A673 (cell line): ENCODE measurements at regions not wholly inside any gene's neighbourhood (a gene's known extent, or its start where the extent isn't known, plus 50 kb on each side); places are given as distances from the start of the nearest gene placed in this dataset.

ENCODE experiments used
- BruUV-seq: library from RNA; stranded (reverse); fragments of 400-500 nt; replicated peaks from 2 replicates; lab custom pipeline; 2021; lab: Mats Ljungman, UMichigan
- CTCF ChIA-PET: fragments of 300-600 bp; sonication (Branson Sonifier 250); formaldehyde crosslinking; loops from one replicate; lab custom pipeline; 2022; ENCODE audit warnings: antibody characterized with exemption; lab: Charles Lee
- POLR2A ChIA-PET: fragments of 300-600 bp; sonication (Branson Sonifier 250); formaldehyde crosslinking; loops from one replicate; lab custom pipeline; 2022; ENCODE audit warnings: antibody characterized with exemption; ENCODE audit not compliant: low non-redundant PET; lab: Charles Lee
- DNase-seq: peaks from one replicate; pipeline ENCODE4 v3.0.0-alpha.2; 2015; ENCODE audit warnings: low spot score
- H3K27ac ChIP-seq: fragments of 200-600 bp; sonication (generic); 2 replicates; pipeline ENCODE4 v1.5.1; 2016; ENCODE audit warnings: mixed run types, low read depth, mild to moderate bottlenecking, mixed read lengths, antibody characterized with exemption, low read length; ENCODE audit not compliant: poor library complexity, severe bottlenecking
- H3K27me3 ChIP-seq: fragments of 200-600 bp; sonication (generic); replicated peaks from 2 replicates; pipeline ENCODE4 v1.6.1; 2017; ENCODE audit warnings: mixed run types, low read depth, mild to moderate bottlenecking, mixed read lengths, antibody characterized with exemption, low read length; ENCODE audit not compliant: insufficient read depth, poor library complexity
- H3K36me3 ChIP-seq: fragments of 200-600 bp; sonication (generic); 2 replicates; pipeline ENCODE4 v1.6.1; 2016; ENCODE audit warnings: mixed run types, mild to moderate bottlenecking, mixed read lengths, antibody characterized with exemption, low read length; ENCODE audit not compliant: insufficient read depth, poor library complexity, severe bottlenecking
- H3K4me1 ChIP-seq: fragments of 200-600 bp; sonication (generic); 2 replicates; pipeline ENCODE4 v1.6.1; 2017; ENCODE audit warnings: mixed run types, mild to moderate bottlenecking, mixed read lengths, antibody characterized with exemption, low read length; ENCODE audit not compliant: insufficient read depth, poor library complexity, severe bottlenecking
- H3K4me3 ChIP-seq: fragments of 200-600 bp; sonication (generic); 2 replicates; pipeline ENCODE4 v1.5.1; 2016; ENCODE audit warnings: low read depth, mixed run types, mild to moderate bottlenecking, mixed read lengths, low read length; ENCODE audit not compliant: poor library complexity, severe bottlenecking
- H3K9me3 ChIP-seq: fragments of 200-600 bp; sonication (generic); 2 replicates; pipeline ENCODE4 v1.6.1; 2016; ENCODE audit warnings: mixed run types, low read depth, mild to moderate bottlenecking, mixed read lengths, antibody characterized with exemption, low read length; ENCODE audit not compliant: poor library complexity, severe bottlenecking
- EZH2 ChIP-seq: fragments of 200-600 bp; sonication (generic); IDR thresholded peaks from 2 replicates; pipeline ENCODE4 v1.6.1; 2017; ENCODE audit warnings: borderline replicate concordance, low read depth, mild to moderate bottlenecking, mixed read lengths, antibody characterized with exemption, low read length; ENCODE audit not compliant: poor library complexity, severe bottlenecking
- intact Hi-C: fragments of 100-400 bp; cut with micrococcal nuclease; formaldehyde crosslinking; loops from one replicate; pipeline ENCODE4 v1.10.0; 2022; ENCODE audit not compliant: unreplicated experiment
- TF ChIP-seq, protein P1 (sequence below): fragments of 300-800, 200-600 bp; sonication (generic); conservative IDR thresholded peaks from 2 replicates; pipeline ENCODE4 v1.5.1; 2017; ENCODE audit warnings: low read depth, mild to moderate bottlenecking, antibody characterized with exemption, low read length, moderate library complexity, mixed read lengths

DNA sequence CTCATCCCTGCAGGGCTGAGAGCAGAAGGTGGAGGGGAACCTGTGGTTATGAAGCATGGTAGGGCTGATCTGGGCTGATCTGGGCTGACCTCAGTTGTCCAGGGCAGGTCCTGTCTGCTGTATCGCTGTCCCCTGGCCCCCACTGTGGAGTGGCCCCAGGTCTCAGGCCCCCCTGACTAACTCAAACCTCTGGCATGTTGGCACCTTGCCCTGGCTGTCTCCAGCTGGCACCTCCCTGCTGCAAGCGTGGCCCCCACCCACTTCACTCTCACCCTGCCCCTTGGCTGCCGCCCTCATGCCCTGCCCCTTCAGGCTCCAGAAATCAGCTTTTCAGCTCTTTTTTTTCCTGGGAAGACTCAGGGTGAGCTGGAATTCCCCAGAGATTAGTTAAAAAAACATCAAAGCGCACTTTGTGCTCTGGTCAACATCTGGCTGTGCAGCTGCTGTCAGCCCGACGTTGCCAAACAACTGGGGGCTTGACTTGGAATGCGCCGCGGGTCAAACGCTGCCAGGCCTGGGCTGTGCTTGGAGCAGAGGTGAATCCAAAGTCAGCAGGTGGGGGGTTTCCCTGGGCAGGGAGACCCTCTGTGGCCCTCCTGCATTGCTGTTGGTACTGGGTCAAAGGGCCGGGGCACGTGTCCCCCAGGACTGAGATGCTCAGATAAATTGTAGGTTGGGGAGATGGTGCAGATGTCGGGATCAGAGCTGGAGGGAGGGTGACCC, 173.8 kb upstream of the HDAC4 start:
- POLR2A ChIA-PET, result no interaction called here
- intact Hi-C loops, result no loop called here

DNA sequence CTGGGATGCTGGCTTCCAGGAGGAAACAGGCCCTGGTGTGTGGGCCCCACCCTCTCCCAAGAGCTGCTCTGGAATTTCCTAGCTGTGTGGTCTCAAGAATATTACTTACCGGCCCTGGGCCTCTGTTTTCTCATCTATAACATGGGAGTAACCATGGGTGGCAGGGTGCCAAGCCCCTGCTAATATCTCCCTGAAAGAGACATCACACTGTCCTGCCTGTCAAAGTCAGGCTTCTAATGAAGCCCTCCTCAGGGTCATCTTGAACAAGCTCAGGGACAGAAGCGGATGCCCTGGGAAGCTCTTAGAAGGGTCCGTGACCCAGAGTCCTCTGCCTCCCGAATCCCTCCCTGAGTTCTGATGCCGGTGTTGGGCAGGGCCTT, 173.2 kb upstream of the HDAC4 start:
- H3K27me3 ChIP-seq, result peaks cover 11% of the 10 kb centered on the region
- ChIA-PET POLR2A (no interaction called here), CTCF (no interaction called here)
- BruUV-seq, result no TSS peak
- DNase-seq, result no peak
- no peak for TF ChIP-seq EZH2
- TF ChIP-seq, protein P1, sequence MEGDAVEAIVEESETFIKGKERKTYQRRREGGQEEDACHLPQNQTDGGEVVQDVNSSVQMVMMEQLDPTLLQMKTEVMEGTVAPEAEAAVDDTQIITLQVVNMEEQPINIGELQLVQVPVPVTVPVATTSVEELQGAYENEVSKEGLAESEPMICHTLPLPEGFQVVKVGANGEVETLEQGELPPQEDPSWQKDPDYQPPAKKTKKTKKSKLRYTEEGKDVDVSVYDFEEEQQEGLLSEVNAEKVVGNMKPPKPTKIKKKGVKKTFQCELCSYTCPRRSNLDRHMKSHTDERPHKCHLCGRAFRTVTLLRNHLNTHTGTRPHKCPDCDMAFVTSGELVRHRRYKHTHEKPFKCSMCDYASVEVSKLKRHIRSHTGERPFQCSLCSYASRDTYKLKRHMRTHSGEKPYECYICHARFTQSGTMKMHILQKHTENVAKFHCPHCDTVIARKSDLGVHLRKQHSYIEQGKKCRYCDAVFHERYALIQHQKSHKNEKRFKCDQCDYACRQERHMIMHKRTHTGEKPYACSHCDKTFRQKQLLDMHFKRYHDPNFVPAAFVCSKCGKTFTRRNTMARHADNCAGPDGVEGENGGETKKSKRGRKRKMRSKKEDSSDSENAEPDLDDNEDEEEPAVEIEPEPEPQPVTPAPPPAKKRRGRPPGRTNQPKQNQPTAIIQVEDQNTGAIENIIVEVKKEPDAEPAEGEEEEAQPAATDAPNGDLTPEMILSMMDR, result no peak
- no peaks in the 10 kb centered on the region for H3K36me3 ChIP-seq
- no peak overlapping the region for H3K4me3 ChIP-seq
- H3K4me1 ChIP-seq, result no peaks in the 10 kb centered on the region
- H3K9me3 ChIP-seq, result no peaks in the 10 kb centered on the region
- H3K27ac ChIP-seq, result no peak overlapping the region
- intact Hi-C loops, result no loop called here

More for the DNA sequence above, 173.8 kb upstream of the HDAC4 start:
- Histone ChIP-seq H3K27ac (no peak overlapping the region), H3K36me3 (no peaks in the 10 kb centered on the region), H3K4me1 (no peaks in the 10 kb centered on the region), H3K9me3 (no peaks in the 10 kb centered on the region), H3K4me3 (no peak overlapping the region), H3K27me3 (peaks cover 8% of the 10 kb centered on the region)
- BruUV-seq, result no TSS peak
- DNase-seq, result no peak
- TF ChIP-seq, protein P1, result no peak
- TF ChIP-seq EZH2, result no peak
- CTCF ChIA-PET, result no interaction called here

DNA sequence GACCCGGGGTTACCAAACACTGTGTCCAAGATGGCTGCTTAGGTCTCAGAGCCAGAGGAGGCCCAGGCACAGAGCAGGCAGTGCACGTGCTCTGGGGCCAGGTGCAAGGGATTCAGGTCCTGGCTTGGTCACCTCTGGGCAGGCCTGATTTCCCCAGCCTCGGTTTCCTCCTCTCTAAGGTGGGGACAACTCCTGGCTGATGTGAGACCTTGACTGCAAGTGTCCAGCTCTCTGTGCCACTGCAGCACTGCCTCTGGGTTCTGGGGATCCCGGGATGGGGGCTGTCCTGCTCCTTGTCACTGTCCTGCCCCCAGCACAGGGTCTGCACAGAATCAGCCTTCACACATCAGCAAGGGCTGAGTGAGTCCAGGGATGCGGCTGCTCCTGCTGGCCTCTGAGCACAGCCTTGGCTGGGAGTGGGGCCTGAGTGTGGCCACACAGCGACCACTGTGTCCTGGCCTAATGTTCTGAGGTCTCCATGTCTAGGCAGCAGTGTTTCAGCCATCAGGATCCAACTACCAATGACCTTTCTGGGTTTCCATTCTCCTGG, 170.2 kb upstream of the HDAC4 start:
- no TSS peak for BruUV-seq
- intact Hi-C loops, result no loop called here
- no peaks in the 10 kb centered on the region for H3K4me1 ChIP-seq

More for the DNA sequence above, 170.2 kb upstream of the HDAC4 start:
- Histone ChIP-seq H3K36me3 (no peaks in the 10 kb centered on the region), H3K27ac (no peak overlapping the region), H3K9me3 (no peaks in the 10 kb centered on the region), H3K27me3 (peaks cover 32% of the 10 kb centered on the region), H3K4me3 (no peak overlapping the region)
- ChIA-PET POLR2A (no interaction called here), CTCF (no interaction called here)
- TF ChIP-seq EZH2, result no peak
- TF ChIP-seq, protein P1, result no peak
- DNase-seq, result no peak
